ENCODE measurements at regions not wholly inside any gene's neighbourhood (a gene's known extent, or its start where the extent isn't known, plus 50 kb on each side); places are given as distances from the start of the nearest gene placed in this dataset.

GRCh38 chr1:200464784-200465400 lies 55.1 kb upstream of the ZNF281 start:
- CTCF ChIA-PET, result no interaction called here
- no peaks in the 10 kb centered on the region for H3K9me2 ChIP-seq (ENCODE audit: insufficient read depth)
- intact Hi-C loops (cut with micrococcal nuclease; ENCODE audit: unreplicated experiment), result no loop called here
- BruUV-seq (replicated peaks), result no TSS peak
- H3K36me3 ChIP-seq (ENCODE audit: low read depth), result no peaks in the 10 kb centered on the region
- no peak overlapping the region for H3K27ac ChIP-seq
- no peaks in the 10 kb centered on the region for H4K20me1 ChIP-seq (ENCODE audit: insufficient read depth)
- TF ChIP-seq EZH2 (IDR thresholded peaks at IDR 0.05; ENCODE audit: low read depth) (no peak), CTCF (conservative IDR thresholded peaks at IDR 0.05) (no peak)
- no peaks in the 10 kb centered on the region for H3F3A ChIP-seq (ENCODE audit: insufficient read depth, low read depth)
- no peak overlapping the region for H3K4me2 ChIP-seq
- POLR2A ChIA-PET (ENCODE audit: unreplicated experiment), result no interaction called here
- H3K4me3 ChIP-seq, result no peak overlapping the region
- no peak for DNase-seq
- no peaks in the 10 kb centered on the region for H3K27me3 ChIP-seq (ENCODE audit: insufficient read depth, low read depth)
- no peaks in the 10 kb centered on the region for H3K79me2 ChIP-seq (ENCODE audit: low read depth)
- peaks cover 11% of the 10 kb centered on the region for H3K4me1 ChIP-seq (replicated peaks; ENCODE audit: insufficient read depth)
- no peaks in the 10 kb centered on the region for H3K9me3 ChIP-seq (ENCODE audit: insufficient read depth, low read depth)
- H2AFZ ChIP-seq, result no peak overlapping the region; the same call in 1 of the 2 replicates
